Stomach (tissue), 4 donors: ENCODE measurements at regions not wholly inside any gene's neighbourhood (a gene's known extent, or its start where the extent isn't known, plus 50 kb on each side); places are given as distances from the start of the nearest gene placed in this dataset.

Source experiments
- POLR2A ChIP-seq, 4 donors: fragments of 450-650 bp; IDR thresholded peaks; one replicate each; pipeline ENCODE4 v1.6.1; 2016; ENCODE audit warnings: antibody characterized with exemption in 4 of 4, control low read depth in 2 of 4, mild to moderate bottlenecking in 1 of 4, moderate library complexity in 1 of 4
- TF ChIP-seq, protein P1 (sequence below), 7 experiments: fragments of 450-650 bp in 4 of 7; fragments of 200-600 bp in 3 of 7; sonication (generic) in 3 of 7; IDR thresholded peaks; one replicate each; pipeline ENCODE4 v1.5.1; 2016 to 2019; ENCODE audit warnings: antibody characterized with exemption in 7 of 7, control low read depth in 2 of 7, mild to moderate bottlenecking in 1 of 7

GRCh38 chr2:122205641-122206040 is 450.2 kb downstream of the TSN start:
- TF ChIP-seq, protein P1, sequence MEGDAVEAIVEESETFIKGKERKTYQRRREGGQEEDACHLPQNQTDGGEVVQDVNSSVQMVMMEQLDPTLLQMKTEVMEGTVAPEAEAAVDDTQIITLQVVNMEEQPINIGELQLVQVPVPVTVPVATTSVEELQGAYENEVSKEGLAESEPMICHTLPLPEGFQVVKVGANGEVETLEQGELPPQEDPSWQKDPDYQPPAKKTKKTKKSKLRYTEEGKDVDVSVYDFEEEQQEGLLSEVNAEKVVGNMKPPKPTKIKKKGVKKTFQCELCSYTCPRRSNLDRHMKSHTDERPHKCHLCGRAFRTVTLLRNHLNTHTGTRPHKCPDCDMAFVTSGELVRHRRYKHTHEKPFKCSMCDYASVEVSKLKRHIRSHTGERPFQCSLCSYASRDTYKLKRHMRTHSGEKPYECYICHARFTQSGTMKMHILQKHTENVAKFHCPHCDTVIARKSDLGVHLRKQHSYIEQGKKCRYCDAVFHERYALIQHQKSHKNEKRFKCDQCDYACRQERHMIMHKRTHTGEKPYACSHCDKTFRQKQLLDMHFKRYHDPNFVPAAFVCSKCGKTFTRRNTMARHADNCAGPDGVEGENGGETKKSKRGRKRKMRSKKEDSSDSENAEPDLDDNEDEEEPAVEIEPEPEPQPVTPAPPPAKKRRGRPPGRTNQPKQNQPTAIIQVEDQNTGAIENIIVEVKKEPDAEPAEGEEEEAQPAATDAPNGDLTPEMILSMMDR (IDR thresholded peaks at IDR 0.05), result no peak
- TF ChIP-seq POLR2A (IDR thresholded peaks at IDR 0.05), result no peak
